H9 (cell line): ENCODE measurements at regions not wholly inside any gene's neighbourhood (a gene's known extent, or its start where the extent isn't known, plus 50 kb on each side); places are given as distances from the start of the nearest gene placed in this dataset.
A peak's percentile ranks its signal among the peaks of the same experiment; 100 is the strongest.

Source experiments
- DNase-seq: peaks from one replicate; pipeline ENCODE4 v3.0.0-alpha.2; 2017
- H2AFZ ChIP-seq: one replicate; pipeline ENCODE4 v1.6.1; 2013; ENCODE audit warnings: mild to moderate bottlenecking, low read length, control low read depth, moderate library complexity
- H2AK5ac ChIP-seq: 2 replicates; pipeline ENCODE4 v1.6.1; 2013; ENCODE audit warnings: low read length, control low read depth, mixed read lengths; ENCODE audit not compliant: insufficient read length
- H2BK120ac ChIP-seq: one replicate; pipeline ENCODE4 v1.6.1; 2013; ENCODE audit warnings: low read depth, mild to moderate bottlenecking, low read length, control low read depth, inconsistent platforms; ENCODE audit not compliant: poor library complexity, severe bottlenecking
- H2BK12ac ChIP-seq: 2 replicates; pipeline ENCODE4 v1.6.1; 2013; ENCODE audit warnings: low read length, control low read depth, mixed read lengths, low read depth; ENCODE audit not compliant: insufficient read length
- H2BK15ac ChIP-seq: 2 replicates; pipeline ENCODE4 v1.6.1; 2013; ENCODE audit warnings: low read depth, low read length, control low read depth
- H2BK20ac ChIP-seq: one replicate; pipeline ENCODE4 v1.6.1; 2013; ENCODE audit warnings: low read depth, mild to moderate bottlenecking, low read length, control low read depth, inconsistent platforms; ENCODE audit not compliant: poor library complexity, severe bottlenecking
- H2BK5ac ChIP-seq: 2 replicates; pipeline ENCODE4 v1.6.1; 2013; ENCODE audit warnings: low read length, control low read depth, mixed read lengths; ENCODE audit not compliant: insufficient read length
- H3K14ac ChIP-seq: 2 replicates; pipeline ENCODE4 v1.6.1; 2013; ENCODE audit warnings: low read length, control low read depth; ENCODE audit not compliant: insufficient read depth
- H3K18ac ChIP-seq: 2 replicates; pipeline ENCODE4 v1.6.1; 2013; ENCODE audit warnings: low read depth, mild to moderate bottlenecking, mixed read lengths, low read length, control low read depth; ENCODE audit not compliant: insufficient read length
- H3K23ac ChIP-seq: 2 replicates; pipeline ENCODE4 v1.6.1; 2013; ENCODE audit warnings: low read length, control low read depth, mixed read lengths, low read depth; ENCODE audit not compliant: insufficient read length
- H3K23me2 ChIP-seq: 2 replicates; pipeline ENCODE4 v1.6.1; 2013; ENCODE audit warnings: low read depth, mild to moderate bottlenecking, mixed read lengths, low read length, control low read depth; ENCODE audit not compliant: insufficient read length, poor library complexity, severe bottlenecking
- H3K27ac ChIP-seq: 2 replicates; pipeline ENCODE4 v1.5.1; 2013; ENCODE audit warnings: low read length, control low read depth, mixed read lengths, low read depth; ENCODE audit not compliant: insufficient read length
- H3K27me3 ChIP-seq: 2 replicates; pipeline ENCODE4 v1.6.1; 2013; ENCODE audit warnings: low read length, control low read depth, inconsistent platforms; ENCODE audit not compliant: insufficient read depth
- H3K4ac ChIP-seq: 2 replicates; pipeline ENCODE4 v1.6.1; 2013; ENCODE audit warnings: low read depth, mild to moderate bottlenecking, control low read depth, inconsistent platforms, low read length, moderate library complexity
- H3K4me1 ChIP-seq: 2 replicates; pipeline ENCODE4 v1.6.1; 2013; ENCODE audit warnings: low read length, control low read depth, inconsistent platforms; ENCODE audit not compliant: insufficient read depth
- H3K4me2 ChIP-seq: 2 replicates; pipeline ENCODE4 v1.6.1; 2013; ENCODE audit warnings: low read length, control low read depth, mixed read lengths; ENCODE audit not compliant: insufficient read length, insufficient read depth
- H3K56ac ChIP-seq: 2 replicates; pipeline ENCODE4 v1.6.1; 2013; ENCODE audit warnings: low read depth, mild to moderate bottlenecking, mixed read lengths, low read length, control low read depth; ENCODE audit not compliant: insufficient read length
- H3K79me1 ChIP-seq: 2 replicates; pipeline ENCODE4 v1.6.1; 2013; ENCODE audit warnings: low read depth, mild to moderate bottlenecking, moderate library complexity, low read length, control low read depth, inconsistent platforms; ENCODE audit not compliant: insufficient read depth, poor library complexity, severe bottlenecking
- H3K79me2 ChIP-seq: 2 replicates; pipeline ENCODE4 v1.6.1; 2013; ENCODE audit warnings: low read length, control low read depth, inconsistent platforms; ENCODE audit not compliant: insufficient read depth
- H3K9ac ChIP-seq: 2 replicates; pipeline ENCODE4 v1.6.1; 2013; ENCODE audit warnings: low read length, control low read depth, mixed read lengths; ENCODE audit not compliant: insufficient read length; ENCODE audit errors: extremely low read depth
- H3K9me3 ChIP-seq: one replicate; pipeline ENCODE4 v1.6.1; 2013; ENCODE audit warnings: low read depth, low read length, inconsistent platforms; ENCODE audit not compliant: control insufficient read depth
- H3T11ph ChIP-seq: one replicate; pipeline ENCODE4 v1.6.1; 2013; ENCODE audit warnings: mild to moderate bottlenecking, low read length, control low read depth, inconsistent platforms
- H4K20me1 ChIP-seq: one replicate; pipeline ENCODE4 v1.6.1; 2013; ENCODE audit not compliant: control insufficient read depth, insufficient read length, insufficient read depth
- H4K5ac ChIP-seq: 2 replicates; pipeline ENCODE4 v1.6.1; 2013; ENCODE audit warnings: low read depth, mild to moderate bottlenecking, mixed read lengths, low read length, control low read depth; ENCODE audit not compliant: insufficient read length
- H4K8ac ChIP-seq: replicated peaks from 2 replicates; pipeline ENCODE4 v1.6.1; 2013; ENCODE audit warnings: low read length, control low read depth, mixed read lengths, low read depth; ENCODE audit not compliant: insufficient read length
- H4K91ac ChIP-seq: 2 replicates; pipeline ENCODE4 v1.6.1; 2013; ENCODE audit warnings: low read depth, mild to moderate bottlenecking, moderate library complexity, mixed read lengths, low read length, control low read depth; ENCODE audit not compliant: insufficient read length
- H3K27ac Mint-ChIP-seq, 3 experiments: 2 replicates in 2 of 3; 3 replicates in 1 of 3; pipeline ENCODE4 v1.8.0; 2020 to 2021; ENCODE audit warnings: mixed read lengths in 3 of 3, mild to moderate bottlenecking in 1 of 3, moderate library complexity in 1 of 3
- H3K27me3 Mint-ChIP-seq: 2 replicates; pipeline ENCODE4 v1.8.0; 2021; ENCODE audit warnings: low read depth, mild to moderate bottlenecking, moderate library complexity, mixed read lengths
- H3K36me3 Mint-ChIP-seq, 3 experiments: 2 replicates in 2 of 3; 3 replicates in 1 of 3; pipeline ENCODE4 v1.8.0; 2020 to 2021; ENCODE audit warnings: low read depth in 3 of 3, mixed read lengths in 3 of 3; ENCODE audit not compliant: insufficient read depth in 1 of 3
- H3K4me1 Mint-ChIP-seq, 2 experiments: 2 replicates each; pipeline ENCODE4 v1.8.0; 2020; ENCODE audit warnings: mixed read lengths in 2 of 2
- H3K4me3 Mint-ChIP-seq, 2 experiments: 2 replicates in 1 of 2; 3 replicates in 1 of 2; pipeline ENCODE4 v1.8.0; 2020 to 2021; ENCODE audit warnings: mild to moderate bottlenecking in 2 of 2, mixed read lengths in 2 of 2, moderate library complexity in 1 of 2
- H3K9me3 Mint-ChIP-seq, 2 experiments: 2 replicates in 1 of 2; 3 replicates in 1 of 2; pipeline ENCODE4 v1.8.0; 2020; ENCODE audit warnings: mild to moderate bottlenecking in 2 of 2, mixed read lengths in 2 of 2, moderate library complexity in 1 of 2
- WGBS: extraction: QIAGEN DNeasy Blood & Tissue Kit; methylation state at CpG from one replicate; pipeline ENCODE4 v1.1.7; 2013; ENCODE audit warnings: missing lambda C conversion rate, low lambda C conversion rate, mixed read lengths; ENCODE audit not compliant: insufficient read length; ENCODE audit errors: extremely low coverage; 5-methylcytosine and 5-hydroxymethylcytosine counted together
- TF ChIP-seq, protein P1 (sequence below): fragments of 200-600 bp; sonication (generic); conservative IDR thresholded peaks from 3 replicates; pipeline ENCODE4 v1.8.0; 2021; ENCODE audit warnings: antibody characterized with exemption, mild to moderate bottlenecking

DNA sequence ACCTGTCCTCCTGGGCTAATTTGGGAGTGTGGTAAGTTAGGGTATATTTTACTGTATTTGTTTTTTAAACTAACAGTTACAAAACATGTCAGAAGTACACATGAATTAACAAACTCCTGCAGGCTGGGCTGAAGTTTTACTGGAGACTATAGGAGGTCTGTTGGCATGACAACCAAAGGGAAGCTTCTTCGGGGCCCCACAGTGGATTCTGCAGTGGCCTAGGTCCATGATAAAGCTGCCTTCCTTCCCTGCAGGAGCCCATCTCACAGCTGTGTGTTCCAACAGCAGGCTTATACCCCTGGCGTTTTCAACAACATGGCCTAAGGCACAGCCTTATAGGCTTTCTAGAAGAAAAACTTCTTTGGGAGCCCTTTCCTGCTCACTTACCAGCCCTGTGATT, 128.0 kb upstream of the SETBP1 start:
- no peak overlapping the region for H4K91ac ChIP-seq
- no peaks in the 10 kb centered on the region for H3K27me3 ChIP-seq
- DNase-seq, result peak; percentile 63
- TF ChIP-seq, protein P1, sequence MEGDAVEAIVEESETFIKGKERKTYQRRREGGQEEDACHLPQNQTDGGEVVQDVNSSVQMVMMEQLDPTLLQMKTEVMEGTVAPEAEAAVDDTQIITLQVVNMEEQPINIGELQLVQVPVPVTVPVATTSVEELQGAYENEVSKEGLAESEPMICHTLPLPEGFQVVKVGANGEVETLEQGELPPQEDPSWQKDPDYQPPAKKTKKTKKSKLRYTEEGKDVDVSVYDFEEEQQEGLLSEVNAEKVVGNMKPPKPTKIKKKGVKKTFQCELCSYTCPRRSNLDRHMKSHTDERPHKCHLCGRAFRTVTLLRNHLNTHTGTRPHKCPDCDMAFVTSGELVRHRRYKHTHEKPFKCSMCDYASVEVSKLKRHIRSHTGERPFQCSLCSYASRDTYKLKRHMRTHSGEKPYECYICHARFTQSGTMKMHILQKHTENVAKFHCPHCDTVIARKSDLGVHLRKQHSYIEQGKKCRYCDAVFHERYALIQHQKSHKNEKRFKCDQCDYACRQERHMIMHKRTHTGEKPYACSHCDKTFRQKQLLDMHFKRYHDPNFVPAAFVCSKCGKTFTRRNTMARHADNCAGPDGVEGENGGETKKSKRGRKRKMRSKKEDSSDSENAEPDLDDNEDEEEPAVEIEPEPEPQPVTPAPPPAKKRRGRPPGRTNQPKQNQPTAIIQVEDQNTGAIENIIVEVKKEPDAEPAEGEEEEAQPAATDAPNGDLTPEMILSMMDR, result no peak
- no peak overlapping the region for H4K5ac ChIP-seq
- H3K23me2 ChIP-seq, result no peaks in the 10 kb centered on the region
- H3K18ac ChIP-seq, result no peak overlapping the region
- H3K14ac ChIP-seq, result no peak overlapping the region
- H2BK120ac ChIP-seq, result no peak overlapping the region
- H3T11ph ChIP-seq, result no peak overlapping the region
- H2BK5ac ChIP-seq, result no peak overlapping the region
- no peak overlapping the region for H3K9ac ChIP-seq
- no peaks in the 10 kb centered on the region for H3K79me1 ChIP-seq
- H3K4me2 ChIP-seq, result no peak overlapping the region
- Mint-ChIP-seq H3K27me3 (no peaks in the 10 kb centered on the region), H3K4me3 (no peak overlapping the region), H3K9me3 (no peaks in the 10 kb centered on the region), H3K36me3 (no peaks in the 10 kb centered on the region), H3K27ac (no peak overlapping the region), H3K4me1 (peaks cover 13 to 15% of the 10 kb centered on the region in 2 experiments)
- no peaks in the 10 kb centered on the region for H3K9me3 ChIP-seq
- H3K56ac ChIP-seq, result no peak overlapping the region
- H2BK15ac ChIP-seq, result no peak overlapping the region
- H3K4me1 ChIP-seq, result no peaks in the 10 kb centered on the region
- no peak overlapping the region for H2AFZ ChIP-seq
- H3K79me2 ChIP-seq, result no peaks in the 10 kb centered on the region
- H4K20me1 ChIP-seq, result no peaks in the 10 kb centered on the region
- H3K23ac ChIP-seq, result no peak overlapping the region
- no peak overlapping the region for H3K4ac ChIP-seq
- no peak overlapping the region for H2BK12ac ChIP-seq
- no peak overlapping the region for H2AK5ac ChIP-seq
- WGBS, result no CpG with 5 or more reads among the region's 2 CpGs
- no peak overlapping the region for H3K27ac ChIP-seq
- no peak overlapping the region for H4K8ac ChIP-seq
- H2BK20ac ChIP-seq, result no peak overlapping the region
